ENCODE measurements at regions not wholly inside any gene's neighbourhood (a gene's known extent, or its start where the extent isn't known, plus 50 kb on each side); places are given as distances from the start of the nearest gene placed in this dataset.

- Histone ChIP-seq H3K79me1 (ENCODE audit: low read depth in 1 of 2, low read length in 2 of 2) (no peaks in the 10 kb centered on the region), H3K27me3 (ENCODE audit: control insufficient read depth, insufficient read depth, low read length) (no peaks in the 10 kb centered on the region), H2AK9ac (replicated peaks; ENCODE audit: low read depth, low read length, poor library complexity) (no peak overlapping the region), H3K9ac (ENCODE audit: low read depth, low read length) (no peak overlapping the region), H4K5ac (ENCODE audit: low read depth, low read length) (no peak overlapping the region), H4K20me1 (ENCODE audit: insufficient read depth, low read length) (no peaks in the 10 kb centered on the region), H3K4me2 (ENCODE audit: low read depth, low read length) (no peak overlapping the region), H3K4me3 (ENCODE audit: insufficient read depth, low read depth, low read length) (no peak overlapping the region), H4K91ac (ENCODE audit: insufficient read depth, low read depth, low read length) (no peak overlapping the region), H3K9me3 (ENCODE audit: control insufficient read depth, insufficient read depth, low read length) (peaks cover 5% of the 10 kb centered on the region; the same call in 1 of the 2 replicates), H3K14ac (replicated peaks; ENCODE audit: low read depth, low read length) (no peak overlapping the region), H2BK5ac (ENCODE audit: low read depth, low read length, poor library complexity, severe bottlenecking) (no peak overlapping the region), H2AK5ac (ENCODE audit: low read depth, low read length) (no peak overlapping the region), H3K56ac (ENCODE audit: extremely low read depth, insufficient read depth, low read length) (no peak overlapping the region), H3K4me1 (ENCODE audit: control insufficient read depth, insufficient read depth, low read length) (no peaks in the 10 kb centered on the region), H4K8ac (ENCODE audit: low read depth in 2 of 2, low read length in 2 of 2) (no peak overlapping the region), H2BK15ac (ENCODE audit: low read depth, low read length) (no peak overlapping the region), H2BK20ac (ENCODE audit: low read depth, low read length) (no peak overlapping the region), H2AFZ (replicated peaks; ENCODE audit: low read length, poor library complexity) (no peak overlapping the region), H3K4ac (ENCODE audit: low read depth, low read length) (no peak overlapping the region), H3K18ac (ENCODE audit: low read depth, low read length) (no peak overlapping the region), H3K27ac (ENCODE audit: insufficient read depth, low read length) (no peak overlapping the region), H3K36me3 (ENCODE audit: control insufficient read depth, insufficient read depth, low read length) (no peaks in the 10 kb centered on the region), H2BK120ac (ENCODE audit: low read depth, low read length) (no peak overlapping the region), H3K9me1 (ENCODE audit: insufficient read depth, low read length) (no peaks in the 10 kb centered on the region), H3K23ac (ENCODE audit: low read depth, low read length) (no peak overlapping the region)
- no peak for ATAC-seq (ENCODE audit: low read depth)
- intact Hi-C loops (cut with micrococcal nuclease), result no loop called here
- dilution Hi-C loops (cut with HindIII; ENCODE audit: low sequenced_read_pairs, unreplicated experiment), result no loop called here
- CTCF ChIA-PET, result no interaction called here
- DNase-seq, result no peak
- POLR2A ChIA-PET (ENCODE audit: unreplicated experiment), result no interaction called here
- no peak for TF ChIP-seq BHLHE40 (IDR thresholded peaks at IDR 0.05; ENCODE audit: low read depth, low read length)
- no peak for TF ChIP-seq SMC3 (IDR thresholded peaks at IDR 0.05; ENCODE audit: low read depth, low read length)
- TF ChIP-seq CEBPB (IDR thresholded peaks at IDR 0.05; ENCODE audit: low read depth, low read length), result no peak
- no peak for TF ChIP-seq MAFK (IDR thresholded peaks at IDR 0.05; ENCODE audit: low read depth, low read length)
- no peak for TF ChIP-seq MAZ (IDR thresholded peaks at IDR 0.05; ENCODE audit: borderline replicate concordance, low read depth, low read length)
- TF ChIP-seq RFX5 (IDR thresholded peaks at IDR 0.05; ENCODE audit: low read depth, low read length), result no peak
- no peak for TF ChIP-seq ELK1 (IDR thresholded peaks at IDR 0.05; ENCODE audit: borderline replicate concordance, low read depth, low read length)
- TF ChIP-seq CHD1 (IDR thresholded peaks at IDR 0.05; ENCODE audit: low read depth, low read length), result no peak
- no peak for TF ChIP-seq NFE2L2 (IDR thresholded peaks at IDR 0.05; ENCODE audit: low read depth, low read length)
- TF ChIP-seq CTCF (conservative IDR thresholded peaks at IDR 0.05; ENCODE audit: low read depth, low read length), result no peak
- TF ChIP-seq FOS (IDR thresholded peaks at IDR 0.05; ENCODE audit: low read depth, low read length), result no peak
- no peak for TF ChIP-seq RCOR1 (IDR thresholded peaks at IDR 0.05; ENCODE audit: insufficient replicate concordance, low read length)
- TF ChIP-seq MXI1 (IDR thresholded peaks at IDR 0.05; ENCODE audit: borderline replicate concordance, low read depth, low read length), result no peak
- TF ChIP-seq RAD21 (IDR thresholded peaks at IDR 0.05; ENCODE audit: low read length), result no peak
- no peak for TF ChIP-seq POLR2A (IDR thresholded peaks at IDR 0.05; ENCODE audit: low read depth, low read length)
- no peak for TF ChIP-seq USF2 (IDR thresholded peaks at IDR 0.05; ENCODE audit: low read depth, low read length)
- in situ Hi-C loops (cut with MboI; ENCODE audit: low sequenced_read_pairs), result no loop called here
- no TSS peak for BruUV-seq (replicated peaks)
- WGBS, 2 experiments (ENCODE audit: extremely low coverage in 2 of 2, insufficient read length in 1 of 2), result no CpG with 5 or more reads among the region's 1 CpG
Observed at GRCh38 chr13:89061821-89062220, 1390.7 kb downstream of the SLITRK5 start.

Measured in IMR-90 (cell line).